Endothelial cell of umbilical vein (primary cell): ENCODE measurements at regions not wholly inside any gene's neighbourhood (a gene's known extent, or its start where the extent isn't known, plus 50 kb on each side); places are given as distances from the start of the nearest gene placed in this dataset.

Experiments
- BruUV-seq: library from RNA; stranded (reverse); fragments of 400-500 nt; replicated peaks from 2 replicates; lab custom pipeline; 2021; lab: Mats Ljungman, UMichigan
- CTCF ChIA-PET: fragments of 300-600, 350-600 bp; sonication (Branson Sonifier 250); formaldehyde crosslinking; loops from one replicate; lab custom pipeline; 2021; ENCODE audit warnings: antibody characterized with exemption, inconsistent platforms; lab: Charles Lee
- POLR2A ChIA-PET: fragments of 300-600, 350-600 bp; sonication (Branson Sonifier 250); formaldehyde crosslinking; loops from one replicate; lab custom pipeline; 2021; ENCODE audit warnings: antibody characterized with exemption, inconsistent platforms; lab: Charles Lee
- DNase-seq: peaks from one replicate; pipeline ENCODE4 v3.0.0-alpha.2; 2011; ENCODE audit warnings: low read depth, low spot score
- FAIRE-seq: peaks from 2 replicates; lab custom pipeline; 2011; peaks lifted over from hg19 to GRCh38; lab: Jason Lieb, UNC
- H2AFZ ChIP-seq: 2 replicates; pipeline ENCODE4 v1.6.0; 2012; ENCODE audit warnings: low read depth, low read length, control low read depth, inconsistent platforms
- H3K27ac ChIP-seq: 2 replicates; pipeline ENCODE4 v1.5.1; 2011; ENCODE audit warnings: low read depth, mild to moderate bottlenecking, control low read depth, low read length, moderate library complexity; ENCODE audit not compliant: insufficient read depth
- H3K27me3 ChIP-seq, 2 experiments: 2 replicates each; pipeline versions ENCODE4 v1.6.0 to v1.6.1; 2011; ENCODE audit warnings: low read length in 2 of 2, mixed read lengths in 1 of 2; ENCODE audit not compliant: control insufficient read depth in 2 of 2, insufficient read depth in 2 of 2
- H3K36me3 ChIP-seq, 2 experiments: 2 replicates in 1 of 2; 3 replicates in 1 of 2; pipeline ENCODE4 v1.5.1; 2011; ENCODE audit warnings: low read length in 2 of 2, mild to moderate bottlenecking in 1 of 2, moderate library complexity in 1 of 2; ENCODE audit not compliant: control insufficient read depth in 2 of 2, insufficient read depth in 2 of 2; ENCODE audit errors: extremely low read depth in 1 of 2
- H3K4me1 ChIP-seq: 3 replicates; pipeline ENCODE4 v1.5.1; 2011; ENCODE audit warnings: mild to moderate bottlenecking, low read length; ENCODE audit not compliant: control insufficient read depth, insufficient read depth; ENCODE audit errors: extremely low read depth
- H3K4me2 ChIP-seq: 2 replicates; pipeline ENCODE4 v1.6.1; 2011; ENCODE audit warnings: low read length, control low read depth, mixed read lengths; ENCODE audit not compliant: insufficient read depth
- H3K4me3 ChIP-seq, 3 experiments: fragments of 200-600 bp in 1 of 3; sonication (generic), shearing (Covaris generic) in 1 of 3; replicated peaks in 1 of 3; 2 replicates each; pipeline ENCODE4 v1.5.1; 2011 to 2016; ENCODE audit warnings: control low read depth in 3 of 3, low read length in 3 of 3, mild to moderate bottlenecking in 2 of 3, inconsistent platforms in 1 of 3, low read depth in 1 of 3, moderate library complexity in 1 of 3; ENCODE audit not compliant: insufficient read depth in 1 of 3
- H3K79me2 ChIP-seq: 2 replicates; pipeline ENCODE4 v1.6.0; 2012; ENCODE audit warnings: low read length, inconsistent platforms; ENCODE audit not compliant: control insufficient read depth, insufficient read depth
- H3K9ac ChIP-seq: replicated peaks from 2 replicates; pipeline ENCODE3; 2011; ENCODE audit warnings: low read length, control low read depth; ENCODE audit not compliant: insufficient read depth; ENCODE audit errors: extremely low read depth
- H3K9me1 ChIP-seq: replicated peaks from 3 replicates; pipeline ENCODE4 v1.6.0; 2011; ENCODE audit warnings: mild to moderate bottlenecking, low read length; ENCODE audit not compliant: control insufficient read depth, insufficient read depth; ENCODE audit errors: extremely low read depth
- H3K9me3 ChIP-seq: replicated peaks from 2 replicates; pipeline ENCODE4 v1.5.1; 2012; ENCODE audit warnings: low read length, inconsistent platforms; ENCODE audit not compliant: control insufficient read depth, insufficient read depth
- H4K20me1 ChIP-seq: replicated peaks from 2 replicates; pipeline ENCODE3; 2011; ENCODE audit warnings: mild to moderate bottlenecking, low read length; ENCODE audit not compliant: control insufficient read depth, insufficient read depth; ENCODE audit errors: extremely low read depth
- EZH2 ChIP-seq: IDR thresholded peaks from 2 replicates; pipeline ENCODE4 v1.6.1; 2012; ENCODE audit warnings: borderline replicate concordance, low read depth, mild to moderate bottlenecking, moderate library complexity, low read length, inconsistent platforms; ENCODE audit not compliant: severe bottlenecking
- FOS ChIP-seq: IDR thresholded peaks from 2 replicates; pipeline ENCODE4 v1.6.1; 2011; ENCODE audit warnings: mild to moderate bottlenecking, low read length, moderate library complexity, borderline replicate concordance; ENCODE audit not compliant: insufficient read depth
- GATA2 ChIP-seq: IDR thresholded peaks from 2 replicates; pipeline ENCODE4 v1.7.0; 2011; ENCODE audit warnings: low read depth, mild to moderate bottlenecking, moderate library complexity, mixed read lengths, low read length; ENCODE audit not compliant: insufficient read length, insufficient read depth
- JUN ChIP-seq: IDR thresholded peaks from 2 replicates; pipeline ENCODE4 v1.6.1; 2011; ENCODE audit warnings: borderline replicate concordance, low read depth; ENCODE audit not compliant: insufficient read length, insufficient read depth
- MYC ChIP-seq: IDR thresholded peaks from one replicate; pipeline ENCODE4 v1.6.1; 2011; ENCODE audit warnings: mild to moderate bottlenecking, low read depth, low read length
- POLR2A ChIP-seq: IDR thresholded peaks from 2 replicates; pipeline ENCODE4 v1.6.1; 2012; ENCODE audit warnings: low read depth, mild to moderate bottlenecking, control low read depth, low read length
- POLR2AphosphoS5 ChIP-seq: IDR thresholded peaks from 2 replicates; pipeline ENCODE4 v1.6.1; 2012; ENCODE audit warnings: low read depth, mild to moderate bottlenecking, control low read depth, low read length, moderate library complexity; ENCODE audit not compliant: insufficient read depth
- dilution Hi-C: fragments of 300-500 bp; cut with MboI; formaldehyde crosslinking; loops from one replicate; pipeline ENCODE4 v1.15.0; 2019; ENCODE audit warnings: low sequenced_read_pairs; ENCODE audit not compliant: extremely low pct_ligation_motif_present
- intact Hi-C: fragments of 100-400 bp; cut with micrococcal nuclease; formaldehyde crosslinking; loops from one replicate; pipeline ENCODE4 v1.10.0; 2022
- TF ChIP-seq, protein P1 (sequence below), 2 donors: IDR thresholded peaks; 1 replicate in 1 of 2; 2 replicates in 1 of 2; pipeline ENCODE4 v1.5.1; 2011; ENCODE audit warnings: low read length in 2 of 2, mild to moderate bottlenecking in 2 of 2, moderate library complexity in 2 of 2, control low read depth in 1 of 2, inconsistent platforms in 1 of 2, low read depth in 1 of 2; ENCODE audit not compliant: insufficient read depth in 1 of 2; ENCODE audit errors: extremely low read depth in 1 of 2

DNA sequence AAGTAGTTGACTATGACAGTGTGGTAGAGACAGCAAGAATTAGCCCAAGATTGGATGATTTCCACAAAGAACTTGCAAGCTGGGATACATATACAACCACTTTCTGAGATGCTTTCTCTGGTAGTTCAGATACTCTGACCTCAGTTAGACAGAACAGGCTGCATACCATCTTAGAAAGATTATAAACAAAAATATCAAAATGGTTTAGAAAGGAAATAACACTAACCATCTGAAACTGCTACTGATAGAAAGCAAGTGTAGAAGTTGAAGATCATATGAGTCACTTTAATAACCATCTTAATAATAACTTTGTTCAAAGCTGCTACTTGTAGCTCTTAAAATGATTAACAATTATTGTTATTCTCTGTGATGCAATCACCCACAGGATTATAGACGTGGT lies 255.4 kb upstream of the TTC29 start:
- no peak for FAIRE-seq
- Histone ChIP-seq H3K36me3 (no peaks in the 10 kb centered on the region), H3K4me2 (no peak overlapping the region), H3K4me3 (no peak overlapping the region), H3K79me2 (no peaks in the 10 kb centered on the region), H3K4me1 (peaks cover 5% of the 10 kb centered on the region), H3K9me3 (no peaks in the 10 kb centered on the region), H3K27me3 (no peaks in the 10 kb centered on the region), H2AFZ (no peak overlapping the region), H3K27ac (no peak overlapping the region), H3K9me1 (no peaks in the 10 kb centered on the region), H3K9ac (no peak overlapping the region), H4K20me1 (no peaks in the 10 kb centered on the region)
- intact Hi-C loops (no loop called here), dilution Hi-C loops (no loop called here)
- ChIA-PET POLR2A (no interaction called here), CTCF (no interaction called here)
- BruUV-seq = no TSS peak
- DNase-seq = no peak
- TF ChIP-seq GATA2 (no peak), POLR2AphosphoS5 (no peak), JUN (no peak), MYC (no peak), FOS (no peak), POLR2A (no peak), EZH2 (no peak)
- TF ChIP-seq, protein P1, sequence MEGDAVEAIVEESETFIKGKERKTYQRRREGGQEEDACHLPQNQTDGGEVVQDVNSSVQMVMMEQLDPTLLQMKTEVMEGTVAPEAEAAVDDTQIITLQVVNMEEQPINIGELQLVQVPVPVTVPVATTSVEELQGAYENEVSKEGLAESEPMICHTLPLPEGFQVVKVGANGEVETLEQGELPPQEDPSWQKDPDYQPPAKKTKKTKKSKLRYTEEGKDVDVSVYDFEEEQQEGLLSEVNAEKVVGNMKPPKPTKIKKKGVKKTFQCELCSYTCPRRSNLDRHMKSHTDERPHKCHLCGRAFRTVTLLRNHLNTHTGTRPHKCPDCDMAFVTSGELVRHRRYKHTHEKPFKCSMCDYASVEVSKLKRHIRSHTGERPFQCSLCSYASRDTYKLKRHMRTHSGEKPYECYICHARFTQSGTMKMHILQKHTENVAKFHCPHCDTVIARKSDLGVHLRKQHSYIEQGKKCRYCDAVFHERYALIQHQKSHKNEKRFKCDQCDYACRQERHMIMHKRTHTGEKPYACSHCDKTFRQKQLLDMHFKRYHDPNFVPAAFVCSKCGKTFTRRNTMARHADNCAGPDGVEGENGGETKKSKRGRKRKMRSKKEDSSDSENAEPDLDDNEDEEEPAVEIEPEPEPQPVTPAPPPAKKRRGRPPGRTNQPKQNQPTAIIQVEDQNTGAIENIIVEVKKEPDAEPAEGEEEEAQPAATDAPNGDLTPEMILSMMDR (IDR thresholded peaks at IDR 0.05; ENCODE audit: extremely low read depth in 1 of 2, insufficient read depth in 1 of 2, low read depth in 1 of 2, low read length in 2 of 2) = no peak
